PC-9 (cell line): ENCODE measurements at regions not wholly inside any gene's neighbourhood (a gene's known extent, or its start where the extent isn't known, plus 50 kb on each side); places are given as distances from the start of the nearest gene placed in this dataset.

ENCODE experiments used
- CTCF ChIP-seq: fragments of 200-600 bp; sonication (generic); conservative IDR thresholded peaks from 2 replicates; pipeline ENCODE4 v1.6.1; 2017; ENCODE audit warnings: mixed run types, antibody characterized with exemption, mild to moderate bottlenecking, moderate library complexity
- EZH2 ChIP-seq: fragments of 200-600 bp; sonication (generic); IDR thresholded peaks from 2 replicates; pipeline ENCODE4 v1.8.0; 2017; ENCODE audit warnings: antibody characterized with exemption, low read depth

- TF ChIP-seq CTCF (no peak), EZH2 (no peak)
Observed at GRCh38 chr11:28819741-28820140, 711.6 kb downstream of the METTL15 start.
